Daoy (cell line): ENCODE measurements at regions not wholly inside any gene's neighbourhood (a gene's known extent, or its start where the extent isn't known, plus 50 kb on each side); places are given as distances from the start of the nearest gene placed in this dataset.

Experiments
- DNase-seq: peaks from one replicate; pipeline ENCODE4 v3.0.0-alpha.2; 2015; ENCODE audit warnings: low read depth

DNA sequence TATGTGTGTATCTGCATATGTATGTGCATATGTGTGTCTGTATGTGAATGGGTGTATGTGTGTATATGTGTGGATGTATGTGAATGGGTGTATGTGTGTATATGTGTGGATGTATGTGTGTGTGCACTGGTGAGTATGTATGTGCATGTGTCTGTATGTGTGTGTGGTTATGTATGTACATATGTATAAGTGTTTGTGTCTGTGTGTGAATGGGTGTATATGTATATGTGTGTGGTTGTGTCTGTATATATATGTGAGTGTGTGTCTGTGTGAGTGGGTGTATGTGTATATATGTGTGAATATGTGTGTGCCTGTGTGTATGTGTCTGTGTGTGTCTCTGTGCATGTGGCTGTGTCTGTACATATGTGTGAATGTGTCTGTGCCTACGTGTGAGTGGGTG lies 748.4 kb upstream of the HS6ST1 start:
- no peak for DNase-seq

DNA sequence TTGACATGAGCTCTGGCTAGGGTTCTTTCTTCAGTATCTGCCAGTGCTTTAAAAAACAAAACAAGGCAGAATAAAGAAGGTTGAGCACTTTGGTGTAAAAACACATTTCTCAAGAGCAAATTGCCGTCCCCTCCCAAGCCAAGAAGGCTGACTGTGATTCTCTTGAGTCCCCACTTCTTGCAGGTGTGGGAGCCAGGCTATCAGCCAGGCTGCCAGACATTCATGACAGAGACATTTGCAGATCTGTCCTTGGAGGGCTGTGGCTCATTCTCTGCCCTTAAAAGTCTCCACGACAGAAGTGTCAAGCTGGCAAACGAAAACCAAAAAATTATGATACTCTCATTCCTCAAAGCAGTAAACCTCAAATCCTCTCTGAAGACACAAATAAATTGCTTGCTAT lies 749.3 kb upstream of the HS6ST1 start:
- DNase-seq, result no peak

DNA sequence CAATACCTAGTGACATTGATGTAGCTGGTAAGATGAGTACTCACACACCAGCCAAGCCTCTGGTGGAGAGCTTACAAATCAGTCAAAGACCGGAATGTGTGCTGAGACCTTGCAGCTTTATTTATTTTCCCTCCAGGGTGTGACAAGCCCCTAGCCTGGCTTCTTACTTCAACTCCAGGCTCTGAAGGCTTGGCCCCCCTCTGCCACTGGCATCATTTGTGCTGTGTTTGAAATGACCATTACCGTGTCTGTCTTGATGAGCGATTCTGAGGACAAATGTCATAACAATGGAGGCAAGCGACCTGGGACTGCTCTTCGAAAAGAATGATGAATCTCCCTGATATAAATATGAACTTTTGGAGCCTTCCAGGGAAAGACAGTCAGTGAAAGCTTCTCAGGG lies 749.9 kb upstream of the HS6ST1 start:
- no peak for DNase-seq

DNA sequence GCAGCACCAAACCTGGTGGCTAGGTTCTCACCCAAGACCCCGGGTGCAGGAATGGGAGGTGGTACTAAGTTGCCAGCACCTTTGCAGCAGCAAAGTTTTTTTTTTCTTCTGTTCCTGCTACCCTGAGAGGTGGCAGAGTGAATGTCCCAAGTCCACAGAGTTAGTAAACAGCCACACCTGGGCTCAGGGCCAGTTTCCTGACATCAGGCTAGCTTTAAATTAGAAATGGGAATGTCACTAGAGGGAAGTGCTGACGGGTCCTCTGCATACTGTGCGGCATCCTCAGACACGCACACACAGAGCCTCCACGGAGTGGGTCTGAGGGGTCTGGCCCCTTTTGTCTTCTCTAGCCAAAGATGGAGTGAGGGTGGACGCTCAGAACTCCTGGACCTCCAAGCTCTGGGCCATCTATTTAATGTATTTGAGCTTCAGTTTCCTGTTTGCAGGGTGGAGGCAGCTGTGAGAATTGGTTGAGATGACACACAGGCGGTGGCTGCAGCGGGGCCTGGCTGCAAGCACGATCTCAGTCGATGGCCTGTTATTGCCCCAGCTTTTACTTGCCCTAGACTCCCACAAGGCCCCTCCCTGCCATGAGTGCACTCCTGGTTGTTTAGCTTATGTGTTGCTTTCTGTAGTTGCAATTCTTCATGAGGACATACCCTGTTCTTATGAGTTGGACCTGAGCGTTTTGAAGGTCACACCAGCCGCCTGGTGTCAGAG lies 751.4 kb upstream of the HS6ST1 start:
- DNase-seq, result no peak

- no peak for DNase-seq
Observed at GRCh38 chr2:129070663-129071062, 752.0 kb upstream of the HS6ST1 start.

- DNase-seq, result no peak
Observed at GRCh38 chr2:129071531-129071930, 752.9 kb upstream of the HS6ST1 start.

DNA sequence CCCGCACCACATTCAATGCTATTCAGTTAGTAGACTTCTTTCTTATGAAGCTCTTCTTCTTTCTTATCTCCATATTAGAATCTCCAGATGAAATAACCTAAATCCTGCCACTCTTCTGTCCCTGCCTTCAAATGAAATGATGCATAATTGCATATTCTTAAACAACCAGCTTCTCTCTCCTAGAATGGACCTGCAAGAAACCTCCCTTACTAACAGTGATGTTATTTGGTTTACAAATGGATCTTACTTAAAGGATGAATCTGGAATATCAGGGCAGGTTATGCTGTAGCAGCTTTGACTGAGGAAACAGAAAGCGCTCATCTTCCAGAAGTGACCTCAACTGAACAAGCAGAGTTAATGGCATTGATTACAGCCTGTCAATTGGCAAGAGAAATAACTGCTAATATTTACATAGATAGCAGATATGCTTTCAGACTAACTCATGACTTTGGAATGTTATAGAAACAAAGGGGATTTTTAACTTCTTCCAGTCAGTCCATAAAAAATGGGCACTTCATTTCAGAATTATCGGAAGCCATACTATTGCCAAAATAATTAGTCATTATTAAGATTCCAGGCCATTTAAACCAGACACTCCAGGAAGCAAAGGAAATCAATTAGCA lies 755.7 kb upstream of the HS6ST1 start:
- DNase-seq, result no peak

- DNase-seq, result no peak
Observed at GRCh38 chr2:129078548-129078947, 759.9 kb upstream of the HS6ST1 start.

- DNase-seq, result no peak
Observed at GRCh38 chr2:129080715-129081476, 762.2 kb upstream of the HS6ST1 start.

- no peak for DNase-seq
Observed at GRCh38 chr2:129085386-129085785, 766.7 kb upstream of the HS6ST1 start.

- no peak for DNase-seq
Observed at GRCh38 chr2:129087133-129087813, 768.6 kb upstream of the HS6ST1 start.

GRCh38 chr2:129091620-129092019 lies 773.0 kb upstream of the HS6ST1 start:
- no peak for DNase-seq

DNA sequence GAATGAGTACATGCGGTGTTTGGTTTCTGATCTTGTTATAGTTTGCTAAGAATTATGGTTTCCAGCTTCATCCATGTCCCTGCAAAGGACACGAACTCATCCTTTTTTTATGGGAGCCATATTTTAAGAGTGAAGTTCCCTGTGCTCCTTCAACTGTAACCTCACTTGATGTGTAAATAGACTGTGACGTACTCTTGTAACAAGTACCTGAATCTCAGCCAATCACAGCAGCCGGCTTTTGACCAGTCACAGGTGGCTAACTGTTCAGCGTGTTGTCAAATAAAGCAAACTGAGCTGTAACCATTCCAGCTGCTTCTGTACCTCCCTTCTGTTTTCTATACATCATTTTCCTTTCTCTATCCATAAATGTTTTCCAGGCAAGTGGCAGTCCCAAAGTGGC lies 774.3 kb upstream of the HS6ST1 start:
- no peak for DNase-seq

DNA sequence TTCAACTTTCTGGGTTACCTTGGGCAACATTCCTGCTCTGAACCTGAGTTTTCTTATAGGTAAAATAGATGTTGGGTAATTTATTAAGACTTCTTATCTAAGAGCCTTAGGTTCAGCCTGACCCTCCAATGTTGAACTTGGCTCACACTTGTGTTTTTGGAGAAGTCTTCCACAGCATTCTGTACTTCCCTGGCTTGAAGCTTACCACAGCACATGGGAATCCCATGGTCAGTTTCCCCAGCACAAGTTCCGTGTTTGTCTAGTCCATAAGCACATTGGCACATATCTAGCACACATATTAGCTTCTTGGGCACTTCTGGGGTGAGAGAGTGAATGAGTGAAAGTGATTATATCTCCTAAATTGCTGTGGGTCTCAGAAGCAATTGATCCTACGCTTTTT lies 782.5 kb upstream of the HS6ST1 start:
- no peak for DNase-seq

GRCh38 chr2:129103936-129104878 lies 785.5 kb upstream of the HS6ST1 start:
- DNase-seq, result no peak

- no peak for DNase-seq
Observed at GRCh38 chr2:129112181-129112580, 793.5 kb upstream of the HS6ST1 start.

DNA sequence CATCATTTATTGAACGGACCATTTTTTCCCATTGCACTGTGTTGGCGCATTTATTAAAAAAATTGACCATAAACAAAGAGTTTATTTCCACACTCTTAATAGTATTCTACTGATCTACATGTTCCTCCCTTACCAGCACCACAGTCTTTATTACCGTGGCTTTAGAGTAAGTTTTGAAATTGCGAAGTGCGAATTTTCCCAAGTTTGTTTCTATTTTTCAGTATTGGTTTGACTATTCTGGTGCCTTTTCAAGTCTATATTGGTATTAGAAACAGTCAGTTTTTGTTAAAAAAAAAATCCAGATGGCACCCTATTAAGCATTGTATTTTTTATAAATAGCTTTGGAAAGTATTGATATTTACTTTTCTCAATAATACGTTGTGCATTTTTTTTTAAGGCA lies 795.1 kb upstream of the HS6ST1 start:
- no peak for DNase-seq

- no peak for DNase-seq
Observed at GRCh38 chr2:129117434-129117833, 798.8 kb upstream of the HS6ST1 start.

- DNase-seq, result no peak
Observed at GRCh38 chr2:129118296-129118695, 799.6 kb upstream of the HS6ST1 start.

- no peak for DNase-seq
Observed at GRCh38 chr2:129129087-129129486, 810.4 kb upstream of the HS6ST1 start.
